Vagina (tissue), 2 donors: ENCODE measurements at regions not wholly inside any gene's neighbourhood (a gene's known extent, or its start where the extent isn't known, plus 50 kb on each side); places are given as distances from the start of the nearest gene placed in this dataset.

Experiments used
- POLR2AphosphoS5 ChIP-seq, 2 donors: sonication (generic); formaldehyde crosslinking; IDR thresholded peaks; one replicate each; pipeline ENCODE4 v1.9.0; 2017; ENCODE audit warnings: antibody characterized with exemption in 2 of 2, mild to moderate bottlenecking in 2 of 2, low read depth in 1 of 2; ENCODE audit not compliant: insufficient read depth in 1 of 2
- TF ChIP-seq, protein P1 (sequence below), 3 experiments: fragments of 450-650 bp in 2 of 3; fragments of 200-600 bp in 1 of 3; sonication (generic) in 1 of 3; IDR thresholded peaks; one replicate each; pipeline ENCODE4 v1.5.1; 2017 to 2019; ENCODE audit warnings: antibody characterized with exemption in 3 of 3, mild to moderate bottlenecking in 2 of 3, moderate library complexity in 2 of 3

DNA sequence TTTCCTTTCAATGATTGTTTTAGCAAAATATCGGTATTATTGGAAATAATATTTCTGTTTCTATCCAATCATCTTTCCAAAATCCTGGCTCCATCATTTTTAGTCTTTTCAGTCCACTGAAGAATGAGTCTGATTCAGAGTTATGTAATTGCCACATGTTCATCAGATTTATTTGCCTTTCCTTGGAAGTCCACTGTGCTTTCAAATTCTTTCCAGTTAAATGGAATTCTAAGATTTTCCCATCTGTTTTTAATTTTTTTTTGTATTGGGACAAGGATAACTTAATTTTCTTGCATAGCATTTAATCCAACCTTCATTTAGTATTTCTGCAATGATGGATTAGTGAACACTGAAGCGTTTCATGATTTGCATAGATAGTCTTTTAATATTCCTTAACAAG, 521.5 kb upstream of the NRXN1 start:
- TF ChIP-seq, protein P1, sequence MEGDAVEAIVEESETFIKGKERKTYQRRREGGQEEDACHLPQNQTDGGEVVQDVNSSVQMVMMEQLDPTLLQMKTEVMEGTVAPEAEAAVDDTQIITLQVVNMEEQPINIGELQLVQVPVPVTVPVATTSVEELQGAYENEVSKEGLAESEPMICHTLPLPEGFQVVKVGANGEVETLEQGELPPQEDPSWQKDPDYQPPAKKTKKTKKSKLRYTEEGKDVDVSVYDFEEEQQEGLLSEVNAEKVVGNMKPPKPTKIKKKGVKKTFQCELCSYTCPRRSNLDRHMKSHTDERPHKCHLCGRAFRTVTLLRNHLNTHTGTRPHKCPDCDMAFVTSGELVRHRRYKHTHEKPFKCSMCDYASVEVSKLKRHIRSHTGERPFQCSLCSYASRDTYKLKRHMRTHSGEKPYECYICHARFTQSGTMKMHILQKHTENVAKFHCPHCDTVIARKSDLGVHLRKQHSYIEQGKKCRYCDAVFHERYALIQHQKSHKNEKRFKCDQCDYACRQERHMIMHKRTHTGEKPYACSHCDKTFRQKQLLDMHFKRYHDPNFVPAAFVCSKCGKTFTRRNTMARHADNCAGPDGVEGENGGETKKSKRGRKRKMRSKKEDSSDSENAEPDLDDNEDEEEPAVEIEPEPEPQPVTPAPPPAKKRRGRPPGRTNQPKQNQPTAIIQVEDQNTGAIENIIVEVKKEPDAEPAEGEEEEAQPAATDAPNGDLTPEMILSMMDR (IDR thresholded peaks at IDR 0.05), result no peak
- TF ChIP-seq POLR2AphosphoS5 (IDR thresholded peaks at IDR 0.05; ENCODE audit: insufficient read depth in 1 of 2, low read depth in 1 of 2), result no peak
